OCI-LY3 (cell line): ENCODE measurements at regions not wholly inside any gene's neighbourhood (a gene's known extent, or its start where the extent isn't known, plus 50 kb on each side); places are given as distances from the start of the nearest gene placed in this dataset.

Experiments used
- CTCF ChIP-seq: fragments of 200-600, 300-600 bp; sonication (generic); IDR thresholded peaks from 2 replicates; pipeline ENCODE4 v1.5.1; 2014; ENCODE audit warnings: antibody characterized with exemption, low read length, low read depth
- EZH2phosphoT487 ChIP-seq: fragments of 200-600 bp; shearing (Covaris generic); IDR thresholded peaks from 2 replicates; pipeline ENCODE4 v1.6.1; 2018; ENCODE audit warnings: antibody characterized with exemption, mixed run types, low read depth

GRCh38 chr10:121005948-121006587 lies 154.9 kb downstream of the WDR11 start:
- TF ChIP-seq CTCF (no peak), EZH2phosphoT487 (no peak)
